Hepatocyte (in vitro differentiated cells): ENCODE measurements at regions not wholly inside any gene's neighbourhood (a gene's known extent, or its start where the extent isn't known, plus 50 kb on each side); places are given as distances from the start of the nearest gene placed in this dataset.

ENCODE experiments used
- DNase-seq: peaks from one replicate; pipeline ENCODE4 v3.0.0-alpha.2; 2016; ENCODE audit warnings: low spot score
- H2AFZ ChIP-seq: fragments of 200-600 bp; sonication (generic); 2 replicates; pipeline ENCODE4 v1.6.0; 2016; ENCODE audit warnings: antibody characterized with exemption, mild to moderate bottlenecking
- H3K27ac ChIP-seq: fragments of 200-600 bp; sonication (generic); 2 replicates; pipeline ENCODE4 v1.5.1; 2016; ENCODE audit warnings: mild to moderate bottlenecking
- H3K27me3 ChIP-seq: fragments of 200-600 bp; sonication (generic); 2 replicates; pipeline ENCODE4 v1.6.1; 2016
- H3K36me3 ChIP-seq: fragments of 200-600 bp; sonication (generic); replicated peaks from 2 replicates; pipeline ENCODE4 v1.5.1; 2016; ENCODE audit warnings: low read depth; ENCODE audit not compliant: insufficient read depth
- H3K4me1 ChIP-seq: fragments of 200-600 bp; sonication (generic); 2 replicates; pipeline ENCODE4 v1.5.1; 2016; ENCODE audit warnings: mild to moderate bottlenecking, moderate library complexity; ENCODE audit not compliant: insufficient read depth
- H3K4me2 ChIP-seq: fragments of 200-600 bp; sonication (generic); 2 replicates; pipeline ENCODE4 v1.6.0; 2016
- H3K4me3 ChIP-seq: fragments of 200-600 bp; sonication (generic); 2 replicates; pipeline ENCODE4 v1.5.1; 2016; ENCODE audit warnings: mild to moderate bottlenecking
- H3K79me2 ChIP-seq: fragments of 200-600 bp; sonication (generic); 2 replicates; pipeline ENCODE4 v1.6.0; 2017; ENCODE audit warnings: mild to moderate bottlenecking
- H3K9me2 ChIP-seq: fragments of 200-600 bp; sonication (generic); replicated peaks from 2 replicates; pipeline ENCODE4 v1.6.0; 2017; ENCODE audit warnings: mild to moderate bottlenecking; ENCODE audit not compliant: insufficient read depth
- H3K9me3 ChIP-seq: fragments of 200-600 bp; sonication (generic); 2 replicates; pipeline ENCODE4 v1.5.1; 2016; ENCODE audit warnings: low read depth, mild to moderate bottlenecking
- H4K20me1 ChIP-seq: fragments of 200-600 bp; sonication (generic); 2 replicates; pipeline ENCODE4 v1.6.0; 2016; ENCODE audit warnings: mild to moderate bottlenecking; ENCODE audit not compliant: insufficient read depth, poor library complexity, severe bottlenecking
- CTCF ChIP-seq: fragments of 200-600 bp; sonication (generic); IDR thresholded peaks from 2 replicates; pipeline ENCODE4 v1.5.1; 2016; ENCODE audit warnings: antibody characterized with exemption, mild to moderate bottlenecking; ENCODE audit not compliant: poor library complexity
- EZH2 ChIP-seq: fragments of 200-600 bp; sonication (generic); IDR thresholded peaks from 2 replicates; pipeline ENCODE4 v1.6.1; 2016; ENCODE audit warnings: antibody characterized with exemption, mild to moderate bottlenecking, borderline replicate concordance
- EZH2phosphoT487 ChIP-seq: fragments of 200-600 bp; sonication (generic); IDR thresholded peaks from one replicate; pipeline ENCODE4 v1.6.1; 2018; ENCODE audit warnings: antibody characterized with exemption, mild to moderate bottlenecking, low read depth, moderate library complexity; ENCODE audit not compliant: unreplicated experiment, severe bottlenecking
- WGBS: methylation state at CpG from one replicate; pipeline ENCODE4 v1.1.6; 2016; ENCODE audit warnings: low lambda C conversion rate; ENCODE audit errors: missing lambda C conversion rate; 5-methylcytosine and 5-hydroxymethylcytosine counted together

GRCh38 chr7:23918286-23918685 lies 208.3 kb downstream of the STK31 start:
- Histone ChIP-seq H3K4me3 (no peak overlapping the region), H3K4me1 (no peaks in the 10 kb centered on the region), H3K4me2 (no peak overlapping the region), H3K9me2 (no peaks in the 10 kb centered on the region), H3K79me2 (no peaks in the 10 kb centered on the region), H3K9me3 (no peaks in the 10 kb centered on the region), H3K36me3 (no peaks in the 10 kb centered on the region), H3K27me3 (no peaks in the 10 kb centered on the region), H3K27ac (no peak overlapping the region), H4K20me1 (no peaks in the 10 kb centered on the region), H2AFZ (no peak overlapping the region)
- DNase-seq, result no peak
- no peak for TF ChIP-seq EZH2

- H3K27me3 ChIP-seq, result no peaks in the 10 kb centered on the region
- no peaks in the 10 kb centered on the region for H3K9me3 ChIP-seq
- H2AFZ ChIP-seq, result no peak overlapping the region
- no peak overlapping the region for H3K4me3 ChIP-seq
- no peak for DNase-seq
- H3K4me2 ChIP-seq, result no peak overlapping the region
- no peaks in the 10 kb centered on the region for H3K36me3 ChIP-seq
- TF ChIP-seq EZH2phosphoT487, result no peak
- H4K20me1 ChIP-seq, result no peaks in the 10 kb centered on the region
- no peak overlapping the region for H3K27ac ChIP-seq
- no peaks in the 10 kb centered on the region for H3K79me2 ChIP-seq
- H3K4me1 ChIP-seq, result no peaks in the 10 kb centered on the region
- no peaks in the 10 kb centered on the region for H3K9me2 ChIP-seq
These were observed 208.8 kb downstream of the STK31 start for GRCh38 chr7:23918856-23919255.

GRCh38 chr7:23925088-23925487 lies 215.1 kb downstream of the STK31 start:
- H3K79me2 ChIP-seq, result no peaks in the 10 kb centered on the region
- TF ChIP-seq EZH2 (no peak), CTCF (no peak), EZH2phosphoT487 (no peak)
- no peaks in the 10 kb centered on the region for H3K36me3 ChIP-seq
- H3K4me3 ChIP-seq, result no peak overlapping the region
- H2AFZ ChIP-seq, result no peak overlapping the region
- H3K27me3 ChIP-seq, result no peaks in the 10 kb centered on the region
- WGBS, result 88% methylated on average over 5 of the region's 5 CpGs
- H3K9me2 ChIP-seq, result no peaks in the 10 kb centered on the region
- no peaks in the 10 kb centered on the region for H3K4me1 ChIP-seq
- no peak overlapping the region for H3K4me2 ChIP-seq
- H3K9me3 ChIP-seq, result no peaks in the 10 kb centered on the region
- no peaks in the 10 kb centered on the region for H4K20me1 ChIP-seq
- no peak for DNase-seq
- no peak overlapping the region for H3K27ac ChIP-seq

GRCh38 chr7:23927709-23928417 lies 217.8 kb downstream of the STK31 start:
- Histone ChIP-seq H4K20me1 (no peaks in the 10 kb centered on the region), H2AFZ (no peak overlapping the region), H3K4me1 (no peaks in the 10 kb centered on the region), H3K9me3 (no peaks in the 10 kb centered on the region), H3K79me2 (no peaks in the 10 kb centered on the region), H3K36me3 (no peaks in the 10 kb centered on the region), H3K4me3 (no peak overlapping the region), H3K9me2 (no peaks in the 10 kb centered on the region), H3K4me2 (no peak overlapping the region), H3K27ac (no peak overlapping the region), H3K27me3 (no peaks in the 10 kb centered on the region)
- TF ChIP-seq EZH2 (no peak), EZH2phosphoT487 (no peak), CTCF (no peak)
- WGBS, result 95% methylated on average over 5 of the region's 5 CpGs
- DNase-seq, result no peak
